ENCODE measurements at regions not wholly inside any gene's neighbourhood (a gene's known extent, or its start where the extent isn't known, plus 50 kb on each side); places are given as distances from the start of the nearest gene placed in this dataset.
"Not testable (repeated sequence)": the region's sequence is repeated elsewhere in the genome, so short reads cannot be mapped to it uniquely, and the experiment has no call there.

DNA sequence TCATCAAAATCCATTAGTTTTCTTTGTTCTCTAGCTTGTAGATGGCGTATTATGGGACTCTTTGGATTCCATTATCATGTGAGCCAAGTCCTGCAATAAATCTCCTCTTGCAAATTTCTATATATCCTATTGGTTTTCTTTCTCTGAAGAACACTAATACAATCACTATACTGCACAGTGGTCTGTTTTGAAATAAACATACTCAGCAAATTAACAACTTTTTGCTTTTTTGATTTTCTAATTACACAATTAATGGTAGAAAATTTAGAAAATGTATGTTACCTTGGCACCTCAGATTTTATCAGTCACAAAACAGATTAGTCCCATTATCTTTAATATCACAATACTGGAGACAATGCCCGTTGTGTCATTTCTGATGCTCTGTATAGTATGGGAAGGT, 513.2 kb upstream of the MIS18BP1 start:
- no peak for DNase-seq (ENCODE audit: extremely low spot score)
- TF ChIP-seq FOXA1 (IDR thresholded peaks at IDR 0.05), result no peak
- TF ChIP-seq BHLHE40 (IDR thresholded peaks at IDR 0.05; ENCODE audit: borderline replicate concordance), result no peak
- TF ChIP-seq NFRKB (IDR thresholded peaks at IDR 0.05), result no peak
- TF ChIP-seq SUZ12 (IDR thresholded peaks at IDR 0.05), result no peak
- no peak for TF ChIP-seq L3MBTL2 (conservative IDR thresholded peaks at IDR 0.05)
- ChIA-PET CTCF (interaction anchor here (0.6 kb wide), 1 partner anchor 21 kb away, joined by 3 read pairs; no protein-coding TSS in a partner anchor), POLR2A (no interaction called here)

DNA sequence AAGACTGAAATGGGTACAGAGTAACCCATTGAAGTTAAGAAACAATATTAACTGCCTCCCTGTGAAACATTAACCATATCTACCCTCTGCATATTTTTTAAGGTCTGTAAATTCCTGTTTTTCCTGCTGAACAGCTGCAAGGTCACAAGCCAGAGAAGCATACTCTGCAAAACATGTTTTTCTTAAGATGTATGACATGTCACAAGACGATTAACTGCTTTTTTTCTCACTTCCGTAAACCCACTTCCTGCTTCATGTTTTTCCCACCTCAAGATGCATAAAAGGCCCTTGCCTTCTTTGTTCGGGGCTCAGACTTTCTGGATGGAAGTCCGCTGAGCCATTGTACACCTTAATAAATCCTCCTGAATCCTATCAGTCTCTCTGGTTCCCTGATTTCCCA, 504.7 kb upstream of the MIS18BP1 start:
- DNase-seq (ENCODE audit: extremely low spot score), result no peak
- POLR2A ChIA-PET, result no interaction called here
- CTCF ChIA-PET, result no interaction called here
- TF ChIP-seq LEF1 (IDR thresholded peaks at IDR 0.05; ENCODE audit: borderline replicate concordance), result no peak
- TF ChIP-seq BHLHE40 (IDR thresholded peaks at IDR 0.05; ENCODE audit: borderline replicate concordance), result no peak
- TF ChIP-seq ARNT (IDR thresholded peaks at IDR 0.05), result no peak
- TF ChIP-seq NFRKB (IDR thresholded peaks at IDR 0.05), result no peak
- TF ChIP-seq CTBP1 (IDR thresholded peaks at IDR 0.05; ENCODE audit: borderline replicate concordance), result no peak
- no peak for TF ChIP-seq FOXA1 (IDR thresholded peaks at IDR 0.05)

GRCh38 chr14:45756412-45756811, 503.4 kb upstream of the MIS18BP1 start:
- CTCF ChIA-PET; DNase-seq (ENCODE audit: extremely low spot score); POLR2A ChIA-PET: not testable (repeated sequence)

GRCh38 chr14:45743884-45744283, 490.9 kb upstream of the MIS18BP1 start:
- ChIA-PET CTCF (interaction anchor here (0.7 kb wide), 1 partner anchor 116 kb away, joined by 3 read pairs; no protein-coding TSS in a partner anchor), POLR2A (no interaction called here)
- DNase-seq (ENCODE audit: extremely low spot score), result no peak
- TF ChIP-seq ZNF384 (IDR thresholded peaks at IDR 0.05), result no peak
- TF ChIP-seq BHLHE40 (IDR thresholded peaks at IDR 0.05; ENCODE audit: borderline replicate concordance), result no peak
- TF ChIP-seq L3MBTL2 (conservative IDR thresholded peaks at IDR 0.05), result no peak
- TF ChIP-seq PKNOX1 (IDR thresholded peaks at IDR 0.05), result no peak
- TF ChIP-seq SUZ12 (IDR thresholded peaks at IDR 0.05), result no peak
- no peak for TF ChIP-seq SP1 (IDR thresholded peaks at IDR 0.05)
- TF ChIP-seq FOXA1 (IDR thresholded peaks at IDR 0.05), result no peak
- TF ChIP-seq ARNT (IDR thresholded peaks at IDR 0.05), result no peak
- no peak for TF ChIP-seq LEF1 (IDR thresholded peaks at IDR 0.05; ENCODE audit: borderline replicate concordance)
- TF ChIP-seq ELF4 (IDR thresholded peaks at IDR 0.05), result no peak
- TF ChIP-seq TARDBP (IDR thresholded peaks at IDR 0.05), result no peak
- no peak for TF ChIP-seq HDGF (IDR thresholded peaks at IDR 0.05; ENCODE audit: borderline replicate concordance)
- no peak for TF ChIP-seq NFRKB (IDR thresholded peaks at IDR 0.05)
- TF ChIP-seq FOXM1 (IDR thresholded peaks at IDR 0.05; ENCODE audit: borderline replicate concordance), result no peak
- no peak for TF ChIP-seq CTBP1 (IDR thresholded peaks at IDR 0.05; ENCODE audit: borderline replicate concordance)
- no peak for TF ChIP-seq FOXK2 (IDR thresholded peaks at IDR 0.05)

GRCh38 chr14:45742187-45742586, 489.2 kb upstream of the MIS18BP1 start:
- ChIA-PET CTCF (no interaction called here), POLR2A (no interaction called here)
- TF ChIP-seq ARNT (IDR thresholded peaks at IDR 0.05), result no peak
- TF ChIP-seq PKNOX1 (IDR thresholded peaks at IDR 0.05), result no peak
- TF ChIP-seq CTBP1 (IDR thresholded peaks at IDR 0.05; ENCODE audit: borderline replicate concordance), result no peak
- no peak for TF ChIP-seq ELF4 (IDR thresholded peaks at IDR 0.05)
- no peak for TF ChIP-seq HDGF (IDR thresholded peaks at IDR 0.05; ENCODE audit: borderline replicate concordance)
- TF ChIP-seq L3MBTL2 (conservative IDR thresholded peaks at IDR 0.05), result no peak
- TF ChIP-seq FOXM1 (IDR thresholded peaks at IDR 0.05; ENCODE audit: borderline replicate concordance), result no peak
- TF ChIP-seq FOXK2 (IDR thresholded peaks at IDR 0.05), result no peak
- no peak for TF ChIP-seq SUZ12 (IDR thresholded peaks at IDR 0.05)
- TF ChIP-seq BHLHE40 (IDR thresholded peaks at IDR 0.05; ENCODE audit: borderline replicate concordance), result no peak
- TF ChIP-seq ZNF384 (IDR thresholded peaks at IDR 0.05), result no peak
- no peak for TF ChIP-seq FOXA1 (IDR thresholded peaks at IDR 0.05)
- TF ChIP-seq LEF1 (IDR thresholded peaks at IDR 0.05; ENCODE audit: borderline replicate concordance), result no peak
- no peak for TF ChIP-seq NFRKB (IDR thresholded peaks at IDR 0.05)
- no peak for TF ChIP-seq TARDBP (IDR thresholded peaks at IDR 0.05)
- TF ChIP-seq SP1 (IDR thresholded peaks at IDR 0.05), result no peak
- DNase-seq (ENCODE audit: extremely low spot score), result no peak

DNA sequence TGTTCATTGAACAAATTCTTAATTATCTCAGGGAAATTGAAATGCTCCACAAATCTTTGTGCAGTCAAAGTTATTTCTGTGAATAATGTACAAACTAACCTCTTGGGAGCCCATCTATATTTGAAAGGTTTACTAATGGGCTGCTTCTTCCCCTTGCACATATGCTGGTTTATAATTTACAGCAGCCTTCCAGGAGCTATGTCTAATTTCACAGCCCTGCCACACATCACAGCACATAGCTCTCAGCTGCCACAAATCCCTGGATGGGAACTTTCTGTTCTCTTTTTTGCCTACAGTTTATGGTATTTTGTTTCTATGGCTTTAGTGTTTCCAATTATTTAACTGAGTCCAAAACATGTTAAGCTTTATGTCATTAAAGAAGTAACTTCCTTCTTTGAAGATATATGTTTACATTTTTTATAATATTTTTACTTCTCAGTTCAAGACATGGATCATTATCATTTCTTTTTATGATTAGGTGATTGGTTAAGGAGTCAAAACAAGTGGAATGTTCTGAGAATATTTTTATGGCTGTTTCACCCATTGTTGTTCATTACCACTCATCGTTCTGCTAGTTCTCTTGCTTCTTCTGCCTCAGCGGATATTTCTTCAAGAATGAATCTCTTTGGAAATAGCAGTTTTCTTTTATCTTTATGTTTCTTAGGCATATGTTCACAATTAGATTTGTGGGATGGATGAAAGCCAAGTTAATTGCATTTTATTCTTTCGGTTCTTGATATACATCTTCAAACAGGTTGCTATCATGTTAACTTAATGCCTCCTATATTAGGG, 475.6 kb upstream of the MIS18BP1 start:
- DNase-seq (ENCODE audit: extremely low spot score), result no peak
- POLR2A ChIA-PET, result no interaction called here
- TF ChIP-seq BHLHE40 (IDR thresholded peaks at IDR 0.05; ENCODE audit: borderline replicate concordance) (no peak), ARNT (IDR thresholded peaks at IDR 0.05) (no peak), FOXA1 (IDR thresholded peaks at IDR 0.05) (no peak), ZNF384 (IDR thresholded peaks at IDR 0.05) (no peak), LEF1 (IDR thresholded peaks at IDR 0.05; ENCODE audit: borderline replicate concordance) (no peak), FOXK2 (IDR thresholded peaks at IDR 0.05) (no peak), SUZ12 (IDR thresholded peaks at IDR 0.05) (no peak), CTBP1 (IDR thresholded peaks at IDR 0.05; ENCODE audit: borderline replicate concordance) (no peak), NFRKB (IDR thresholded peaks at IDR 0.05) (no peak), ELF4 (IDR thresholded peaks at IDR 0.05) (no peak), PKNOX1 (IDR thresholded peaks at IDR 0.05) (no peak)
- CTCF ChIA-PET, result no interaction called here

Data from HEK293T (cell line).